HG03095 (cell line): ENCODE measurements at regions not wholly inside any gene's neighbourhood (a gene's known extent, or its start where the extent isn't known, plus 50 kb on each side); places are given as distances from the start of the nearest gene placed in this dataset.

Source experiments
- ATAC-seq: cut with Tn5 transposase; IDR thresholded peaks from one replicate; pipeline ENCODE4 v1.9.1; 2021; ENCODE audit warnings: moderate library complexity; ENCODE audit not compliant: unreplicated experiment

DNA sequence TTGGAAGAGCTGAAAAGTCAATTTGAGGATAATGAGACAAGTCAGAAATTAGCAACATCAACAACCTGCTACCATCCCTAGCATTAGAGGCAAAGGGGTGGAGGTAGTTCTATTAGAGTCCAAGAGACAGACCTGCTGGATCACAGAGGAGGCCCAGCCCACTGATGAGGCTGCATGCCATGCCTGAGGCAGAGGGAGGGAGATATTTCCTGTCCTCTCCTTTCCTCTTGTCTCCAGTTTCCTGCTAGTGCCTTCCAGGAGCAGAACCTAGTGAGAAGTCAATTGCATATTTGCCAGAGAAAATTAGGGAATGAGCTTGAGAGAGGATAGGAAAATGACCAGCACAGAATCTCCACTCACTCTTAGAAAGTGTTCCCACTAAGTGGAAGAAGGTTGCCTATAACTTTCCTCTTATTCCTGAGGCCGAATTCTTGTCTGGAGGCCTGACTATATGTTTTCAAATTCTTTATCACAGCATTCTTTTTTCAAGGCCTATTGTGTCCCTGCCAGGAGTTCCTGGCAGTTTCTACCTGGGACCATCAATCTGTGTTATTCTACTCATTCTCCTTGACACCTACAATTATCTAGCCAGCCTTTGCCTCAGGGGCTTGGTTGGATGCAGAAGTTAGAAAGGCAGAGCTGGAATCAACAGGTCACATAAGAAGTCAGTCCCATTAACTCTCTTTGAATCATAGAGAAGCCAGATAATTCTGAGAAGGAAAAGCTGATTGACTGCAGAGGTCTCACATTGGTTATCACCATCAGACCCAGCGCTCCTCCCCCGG is 121.9 kb downstream of the EMP1 start:
- ATAC-seq = no peak

- no peak for ATAC-seq
Measured at GRCh38 chr12:13316587-13317246, 120.2 kb downstream of the EMP1 start.

DNA sequence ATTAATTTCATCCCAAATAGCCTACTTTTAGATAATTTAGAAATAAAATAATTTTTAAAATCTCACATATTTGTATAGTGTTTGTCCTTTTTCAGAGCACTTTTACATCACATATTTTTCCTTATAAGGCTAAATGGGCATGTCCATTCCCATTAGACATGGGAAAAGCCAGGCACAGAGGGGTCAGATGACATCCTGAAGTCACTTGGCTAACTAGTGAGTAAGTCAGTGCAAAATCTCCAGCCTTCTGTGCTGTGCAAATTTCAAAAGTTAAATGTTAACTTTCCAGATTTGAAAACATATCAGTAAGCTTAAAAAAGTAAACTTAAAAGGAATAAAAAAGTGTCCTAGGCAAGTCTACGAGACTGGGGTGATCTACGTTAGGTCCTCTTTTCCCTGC is 117.4 kb downstream of the EMP1 start:
- no peak for ATAC-seq

DNA sequence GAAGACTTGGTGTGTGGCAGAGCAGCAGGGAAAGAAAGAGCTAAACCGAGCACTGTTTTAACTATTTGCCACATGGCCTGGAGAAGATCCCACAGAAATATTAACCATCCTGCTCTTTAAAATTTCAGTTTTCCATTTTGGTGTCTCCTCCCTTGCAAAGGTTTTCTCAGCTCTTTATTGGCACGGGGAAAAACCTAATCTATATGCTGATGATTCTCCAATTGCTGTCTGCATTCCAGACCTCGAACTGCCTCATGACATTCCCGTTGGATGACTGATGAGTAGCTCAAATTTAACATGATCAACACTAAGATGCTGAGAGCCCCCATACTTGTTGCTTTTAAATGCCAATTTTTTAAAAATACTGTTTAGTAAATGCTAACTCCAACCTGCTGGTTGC is 115.0 kb downstream of the EMP1 start:
- ATAC-seq = no peak

- ATAC-seq = no peak
Measured at GRCh38 chr12:13307143-13307816, 110.8 kb downstream of the EMP1 start.

- no peak for ATAC-seq
Measured at GRCh38 chr12:13304924-13305323, 108.4 kb downstream of the EMP1 start.

DNA sequence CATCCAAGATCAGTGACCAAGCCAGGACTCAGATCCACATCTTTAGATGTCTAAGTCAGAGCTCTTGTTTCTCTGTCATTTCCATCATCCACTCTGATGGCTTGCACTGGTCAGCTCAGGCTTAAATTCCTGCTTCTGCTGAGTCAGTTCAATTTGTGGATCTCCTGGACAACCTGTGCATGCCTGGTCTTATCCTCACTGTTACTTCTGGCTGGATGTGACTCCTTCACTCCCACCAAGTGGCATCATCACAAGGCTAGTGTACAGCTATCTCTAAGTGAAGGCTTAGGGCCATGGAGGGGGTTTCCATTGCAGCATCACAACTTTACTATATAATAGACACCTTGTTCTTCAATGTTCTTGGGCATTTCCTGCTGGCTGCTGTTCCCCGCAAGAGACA is 102.9 kb downstream of the EMP1 start:
- no peak for ATAC-seq

GRCh38 chr12:13293096-13293495 is 96.6 kb downstream of the EMP1 start:
- ATAC-seq = no peak

- no peak for ATAC-seq
Measured at GRCh38 chr12:13289653-13290289, 93.2 kb downstream of the EMP1 start.

DNA sequence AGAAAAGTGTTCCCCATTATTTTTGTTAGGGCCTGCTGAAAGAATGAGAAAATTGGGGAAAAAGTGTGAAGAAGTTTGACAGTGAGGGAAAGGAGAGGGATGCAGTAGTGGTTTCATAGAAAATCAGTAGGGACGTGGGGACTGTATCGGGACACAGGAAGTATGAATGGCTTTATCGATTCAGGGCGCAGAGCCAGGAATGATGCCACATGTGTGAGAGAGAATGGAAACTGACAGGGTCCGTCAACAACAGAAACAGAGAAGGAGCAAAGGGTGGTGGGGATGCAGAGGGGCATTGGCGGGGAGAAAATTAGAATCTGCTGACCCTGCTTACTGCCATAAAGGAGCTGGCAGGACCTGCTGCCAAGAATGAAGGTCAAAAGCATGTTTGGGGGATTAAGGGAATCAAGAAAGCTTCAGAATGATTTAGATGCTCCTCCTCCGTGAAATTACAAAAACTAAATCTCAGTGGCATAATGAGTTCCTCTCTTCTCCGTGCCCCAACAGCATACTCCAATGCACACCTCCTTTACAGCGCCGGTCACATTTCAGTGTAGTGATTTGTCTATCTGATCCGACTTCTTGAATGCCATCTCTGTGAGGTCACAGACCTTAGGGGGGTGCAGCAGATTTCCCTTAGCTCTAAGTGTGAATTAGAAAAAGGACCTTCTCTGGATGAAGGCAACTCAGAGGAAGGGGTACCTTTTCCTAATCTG is 92.6 kb downstream of the EMP1 start:
- ATAC-seq = no peak

- ATAC-seq = no peak
Measured at GRCh38 chr12:13288501-13288900, 92.0 kb downstream of the EMP1 start.

GRCh38 chr12:13283867-13284266 is 87.3 kb downstream of the EMP1 start:
- no peak for ATAC-seq

GRCh38 chr12:13282861-13283260 is 86.3 kb downstream of the EMP1 start:
- ATAC-seq = no peak

- no peak for ATAC-seq
Measured at GRCh38 chr12:13278249-13278787, 81.8 kb downstream of the EMP1 start.

- no peak for ATAC-seq
Measured at GRCh38 chr12:13277293-13277692, 80.8 kb downstream of the EMP1 start.

- ATAC-seq = no peak
Measured at GRCh38 chr12:13275241-13276085, 78.9 kb downstream of the EMP1 start.

GRCh38 chr12:13273850-13274249 is 77.3 kb downstream of the EMP1 start:
- ATAC-seq = no peak

DNA sequence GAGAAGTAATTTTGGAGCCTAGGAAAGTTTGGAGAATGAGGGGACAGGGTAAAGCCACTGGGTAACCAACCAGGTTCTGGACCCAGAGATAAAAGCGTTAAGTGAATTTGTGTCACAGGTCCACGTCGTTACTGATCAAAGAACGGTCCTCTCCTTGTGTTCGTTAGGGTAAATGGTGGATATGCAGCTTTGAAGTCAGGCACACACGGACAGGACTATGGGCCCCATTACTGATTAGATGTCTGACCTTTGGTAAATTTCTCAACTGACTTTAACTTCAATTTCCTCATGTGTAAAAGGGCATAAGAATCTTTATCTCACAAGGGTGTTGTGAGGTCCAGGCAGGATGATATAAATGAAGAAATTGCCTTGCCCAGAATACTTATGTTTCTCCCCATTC is 76.6 kb downstream of the EMP1 start:
- no peak for ATAC-seq

GRCh38 chr12:13270817-13271216 is 74.3 kb downstream of the EMP1 start:
- no peak for ATAC-seq
